HG03159 (cell line): ENCODE measurements at regions not wholly inside any gene's neighbourhood (a gene's known extent, or its start where the extent isn't known, plus 50 kb on each side); places are given as distances from the start of the nearest gene placed in this dataset.

Experiments used
- ATAC-seq: cut with Tn5 transposase; IDR thresholded peaks from one replicate; pipeline ENCODE4 v1.9.1; 2021; ENCODE audit warnings: mild to moderate bottlenecking, moderate library complexity; ENCODE audit not compliant: unreplicated experiment

- no peak for ATAC-seq
These were observed 338.5 kb downstream of the AKAIN1 start for GRCh38 chr18:4858379-4859127.

- no peak for ATAC-seq
These were observed 342.4 kb downstream of the AKAIN1 start for GRCh38 chr18:4854671-4855070.

- no peak for ATAC-seq
These were observed 345.6 kb downstream of the AKAIN1 start for GRCh38 chr18:4851301-4851976.

- ATAC-seq: no peak
These were observed 350.0 kb downstream of the AKAIN1 start for GRCh38 chr18:4847056-4847455.

GRCh38 chr18:4844320-4844719 lies 352.7 kb downstream of the AKAIN1 start:
- ATAC-seq: no peak

- ATAC-seq: no peak
These were observed 353.3 kb downstream of the AKAIN1 start for GRCh38 chr18:4843771-4844170.

- no peak for ATAC-seq
These were observed 354.3 kb downstream of the AKAIN1 start for GRCh38 chr18:4842751-4843150.

GRCh38 chr18:4842287-4842686 lies 354.8 kb downstream of the AKAIN1 start:
- no peak for ATAC-seq

GRCh38 chr18:4839639-4840038 lies 357.4 kb downstream of the AKAIN1 start:
- no peak for ATAC-seq

GRCh38 chr18:4836141-4836540 lies 360.9 kb downstream of the AKAIN1 start:
- no peak for ATAC-seq

GRCh38 chr18:4831791-4832375 lies 365.2 kb downstream of the AKAIN1 start:
- no peak for ATAC-seq

- no peak for ATAC-seq
These were observed 365.9 kb downstream of the AKAIN1 start for GRCh38 chr18:4831127-4831526.

- ATAC-seq: no peak
These were observed 368.0 kb upstream of the DLGAP1 start for GRCh38 chr18:4823091-4823490.

- ATAC-seq: no peak
These were observed 366.7 kb upstream of the DLGAP1 start for GRCh38 chr18:4821801-4822200.

- ATAC-seq: no peak
These were observed 362.6 kb upstream of the DLGAP1 start for GRCh38 chr18:4817665-4818064.

GRCh38 chr18:4813708-4814107 lies 358.6 kb upstream of the DLGAP1 start:
- ATAC-seq: no peak

- ATAC-seq: no peak
These were observed 353.8 kb upstream of the DLGAP1 start for GRCh38 chr18:4808891-4809290.

GRCh38 chr18:4807604-4808293 lies 352.6 kb upstream of the DLGAP1 start:
- ATAC-seq: no peak

- no peak for ATAC-seq
These were observed 351.2 kb upstream of the DLGAP1 start for GRCh38 chr18:4806331-4806730.

GRCh38 chr18:4802296-4802695 lies 347.2 kb upstream of the DLGAP1 start:
- no peak for ATAC-seq

- no peak for ATAC-seq
These were observed 346.0 kb upstream of the DLGAP1 start for GRCh38 chr18:4801151-4801550.
